Spinal cord (tissue), 9 donors: ENCODE measurements at regions not wholly inside any gene's neighbourhood (a gene's known extent, or its start where the extent isn't known, plus 50 kb on each side); places are given as distances from the start of the nearest gene placed in this dataset.

ENCODE experiments used
- DNase-seq, 6 donors: peaks; one replicate each; pipeline versions ENCODE4 v3.0.0 to v3.0.0-alpha.2; 2013 to 2015; ENCODE audit warnings: low spot score in 6 of 6, low read depth in 4 of 6
- H3K27ac ChIP-seq: one replicate; pipeline ENCODE4 v1.5.1; 2013; ENCODE audit warnings: low read depth, low read length, control low read depth
- H3K27me3 ChIP-seq: one replicate; pipeline ENCODE4 v1.6.1; 2013; ENCODE audit warnings: low read length; ENCODE audit not compliant: control insufficient read depth, insufficient read depth
- H3K36me3 ChIP-seq: one replicate; pipeline ENCODE4 v1.6.1; 2013; ENCODE audit warnings: low read length; ENCODE audit not compliant: control insufficient read depth, insufficient read depth
- H3K4me1 ChIP-seq: one replicate; pipeline ENCODE4 v1.6.1; 2013; ENCODE audit warnings: low read length; ENCODE audit not compliant: control insufficient read depth, insufficient read depth
- H3K4me3 ChIP-seq: one replicate; pipeline ENCODE4 v1.5.1; 2013; ENCODE audit warnings: low read depth, low read length, control low read depth
- H3K9me3 ChIP-seq: one replicate; pipeline ENCODE4 v1.6.1; 2013; ENCODE audit warnings: low read length; ENCODE audit not compliant: control insufficient read depth, insufficient read depth
- WGBS: methylation state at CpG from one replicate; pipeline ENCODE4 v1.1.5; 2013; ENCODE audit warnings: missing lambda C conversion rate; ENCODE audit not compliant: insufficient coverage; 5-methylcytosine and 5-hydroxymethylcytosine counted together
- donor health status: healthy.

GRCh38 chr5:61788548-61788947 is 456.5 kb downstream of the ZSWIM6 start:
- no peaks in the 10 kb centered on the region for H3K4me1 ChIP-seq
- no peak for DNase-seq
- H3K9me3 ChIP-seq: no peaks in the 10 kb centered on the region
- H3K4me3 ChIP-seq: no peak overlapping the region
- no peaks in the 10 kb centered on the region for H3K36me3 ChIP-seq
- WGBS: 36% methylated on average over 2 of the region's 2 CpGs
- H3K27ac ChIP-seq: no peak overlapping the region
- no peaks in the 10 kb centered on the region for H3K27me3 ChIP-seq

- H3K36me3 ChIP-seq: no peaks in the 10 kb centered on the region
- no peak overlapping the region for H3K4me3 ChIP-seq
- H3K4me1 ChIP-seq: no peaks in the 10 kb centered on the region
- H3K27me3 ChIP-seq: no peaks in the 10 kb centered on the region
- no peaks in the 10 kb centered on the region for H3K9me3 ChIP-seq
- H3K27ac ChIP-seq: no peak overlapping the region
- no peak for DNase-seq
Observed at GRCh38 chr5:61790007-61790406, 457.9 kb downstream of the ZSWIM6 start.

GRCh38 chr5:61790678-61791077 is 458.6 kb downstream of the ZSWIM6 start:
- WGBS: 100% methylated on average over 1 of the region's 2 CpGs
- no peaks in the 10 kb centered on the region for H3K9me3 ChIP-seq
- H3K4me3 ChIP-seq: no peak overlapping the region
- no peak for DNase-seq
- no peaks in the 10 kb centered on the region for H3K4me1 ChIP-seq
- H3K36me3 ChIP-seq: no peaks in the 10 kb centered on the region
- H3K27me3 ChIP-seq: no peaks in the 10 kb centered on the region
- H3K27ac ChIP-seq: no peak overlapping the region

GRCh38 chr5:61796773-61797172 is 464.7 kb downstream of the ZSWIM6 start:
- Histone ChIP-seq H3K9me3 (no peaks in the 10 kb centered on the region), H3K4me3 (no peak overlapping the region), H3K27ac (no peak overlapping the region), H3K4me1 (no peaks in the 10 kb centered on the region), H3K27me3 (no peaks in the 10 kb centered on the region), H3K36me3 (no peaks in the 10 kb centered on the region)
- no peak for DNase-seq
- WGBS: 53% methylated on average over 2 of the region's 4 CpGs

DNA sequence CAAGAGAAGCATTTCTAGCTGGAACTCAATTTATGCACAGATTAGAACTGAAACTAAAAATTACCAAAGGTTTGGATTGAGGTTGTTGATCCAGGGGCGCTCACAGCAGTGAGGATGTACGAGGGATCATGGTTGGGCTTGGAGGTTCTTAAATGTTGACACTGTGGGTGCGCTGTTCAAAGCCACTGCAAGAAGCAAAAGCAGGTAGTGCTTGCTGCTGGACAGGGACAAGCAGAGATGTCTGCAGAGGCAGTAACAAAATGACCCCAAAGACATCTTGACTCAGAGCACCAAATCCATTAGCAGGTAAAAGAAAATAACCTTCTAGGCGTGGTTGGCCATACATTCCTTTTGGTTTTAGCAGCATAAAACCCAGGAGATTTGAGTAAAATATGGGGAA is 468.4 kb downstream of the ZSWIM6 start:
- H3K27ac ChIP-seq: no peak overlapping the region
- 97% methylated on average over 3 of the region's 4 CpGs for WGBS
- no peaks in the 10 kb centered on the region for H3K4me1 ChIP-seq
- no peak for DNase-seq
- no peaks in the 10 kb centered on the region for H3K9me3 ChIP-seq
- H3K36me3 ChIP-seq: no peaks in the 10 kb centered on the region
- no peaks in the 10 kb centered on the region for H3K27me3 ChIP-seq
- no peak overlapping the region for H3K4me3 ChIP-seq

- DNase-seq: no peak
- 64% methylated on average over 3 of the region's 4 CpGs for WGBS
Observed at GRCh38 chr5:61801174-61801573, 469.1 kb downstream of the ZSWIM6 start.

DNA sequence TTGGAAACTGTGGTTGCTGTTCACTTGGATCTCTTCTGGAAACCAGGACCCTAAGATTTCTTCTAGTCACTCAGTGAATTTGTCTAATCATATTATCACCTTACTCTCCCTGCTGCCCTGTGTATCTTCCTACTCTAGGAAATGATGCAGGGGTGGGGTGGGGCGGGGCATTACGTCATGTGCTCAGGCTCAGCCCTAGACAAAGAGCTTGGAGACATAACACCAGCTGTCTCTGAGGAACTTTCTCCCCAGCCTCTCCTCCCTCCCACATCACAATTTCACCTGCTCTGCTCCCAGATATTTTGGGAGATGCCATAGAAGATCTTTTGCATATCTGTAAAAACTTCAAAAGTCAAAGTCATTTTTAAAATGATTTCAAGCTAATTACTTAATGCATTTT is 470.4 kb downstream of the ZSWIM6 start:
- no peaks in the 10 kb centered on the region for H3K9me3 ChIP-seq
- no CpG with 5 or more reads among the region's 2 CpGs for WGBS
- no peak for DNase-seq
- no peak overlapping the region for H3K4me3 ChIP-seq
- no peak overlapping the region for H3K27ac ChIP-seq
- H3K4me1 ChIP-seq: no peaks in the 10 kb centered on the region
- no peaks in the 10 kb centered on the region for H3K27me3 ChIP-seq
- no peaks in the 10 kb centered on the region for H3K36me3 ChIP-seq

More at GRCh38 chr5:61801174-61801573, 469.1 kb downstream of the ZSWIM6 start:
- Histone ChIP-seq H3K27ac (no peak overlapping the region), H3K27me3 (no peaks in the 10 kb centered on the region), H3K36me3 (no peaks in the 10 kb centered on the region), H3K4me1 (no peaks in the 10 kb centered on the region), H3K4me3 (no peak overlapping the region), H3K9me3 (no peaks in the 10 kb centered on the region)

DNA sequence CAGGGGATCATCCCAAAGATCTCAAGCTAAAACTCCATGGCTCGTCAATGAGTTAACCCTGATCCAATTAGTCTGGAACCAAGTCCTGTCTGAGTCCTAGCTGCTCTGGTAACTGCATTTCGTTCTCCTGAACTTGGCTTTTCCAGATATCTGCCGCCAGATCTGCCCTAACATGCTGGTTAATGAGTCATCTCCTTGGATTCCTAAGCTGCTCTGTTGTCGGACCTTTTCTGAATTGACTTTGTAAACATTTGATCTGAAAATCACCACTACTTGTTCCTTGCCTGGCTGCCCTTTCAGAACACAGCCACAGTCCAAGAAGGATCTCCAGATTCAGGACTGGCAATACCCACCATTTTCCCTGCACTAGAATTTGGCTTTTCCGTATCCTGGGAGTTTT is 473.0 kb downstream of the ZSWIM6 start:
- Histone ChIP-seq H3K36me3 (no peaks in the 10 kb centered on the region), H3K27ac (no peak overlapping the region), H3K27me3 (no peaks in the 10 kb centered on the region), H3K4me3 (no peak overlapping the region), H3K4me1 (peaks cover 9% of the 10 kb centered on the region), H3K9me3 (no peaks in the 10 kb centered on the region)
- 88% methylated on average over 5 of the region's 5 CpGs for WGBS
- no peak for DNase-seq

GRCh38 chr5:61806491-61807020 is 474.5 kb downstream of the ZSWIM6 start:
- 70% methylated on average over 3 of the region's 3 CpGs for WGBS
- Histone ChIP-seq H3K36me3 (no peaks in the 10 kb centered on the region), H3K4me1 (peaks cover 9% of the 10 kb centered on the region), H3K9me3 (no peaks in the 10 kb centered on the region), H3K27me3 (no peaks in the 10 kb centered on the region), H3K4me3 (no peak overlapping the region), H3K27ac (no peak overlapping the region)
- DNase-seq: no peak

DNA sequence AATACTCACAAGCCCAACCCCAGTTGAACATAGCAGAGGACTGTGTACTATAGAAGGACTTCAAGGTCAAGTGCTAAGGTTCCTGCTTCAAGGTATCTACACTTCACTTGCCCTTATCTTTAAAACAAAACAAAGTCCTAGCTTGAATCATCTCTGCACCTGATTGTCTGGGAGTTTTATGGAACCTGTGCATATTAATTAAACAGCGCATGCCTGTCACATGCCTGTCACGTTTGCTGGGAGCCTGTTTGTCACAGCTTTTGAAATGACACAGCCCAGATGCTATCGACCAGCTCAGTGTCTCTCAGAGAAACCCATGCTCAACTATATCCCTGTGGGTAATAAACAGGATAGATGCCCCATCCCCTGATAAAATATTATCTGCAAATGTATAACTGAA is 476.0 kb downstream of the ZSWIM6 start:
- no peak for DNase-seq
- no CpG with 5 or more reads among the region's 3 CpGs for WGBS
- no peak overlapping the region for H3K4me3 ChIP-seq
- no peaks in the 10 kb centered on the region for H3K36me3 ChIP-seq
- no peak overlapping the region for H3K27ac ChIP-seq
- H3K4me1 ChIP-seq: peaks cover 9% of the 10 kb centered on the region
- no peaks in the 10 kb centered on the region for H3K27me3 ChIP-seq
- H3K9me3 ChIP-seq: no peaks in the 10 kb centered on the region
